Muscle layer of colon (tissue), 2 donors: ENCODE measurements at regions not wholly inside any gene's neighbourhood (a gene's known extent, or its start where the extent isn't known, plus 50 kb on each side); places are given as distances from the start of the nearest gene placed in this dataset.

Source experiments
- H3K27ac ChIP-seq: one replicate; pipeline ENCODE4 v1.7.0; 2013; ENCODE audit warnings: low read depth, mild to moderate bottlenecking, low read length, moderate library complexity
- H3K27me3 ChIP-seq, 2 donors: one replicate each; pipeline ENCODE4 v1.7.0; 2013; ENCODE audit warnings: low read length in 2 of 2, mild to moderate bottlenecking in 2 of 2; ENCODE audit not compliant: insufficient read depth in 2 of 2, control insufficient read depth in 1 of 2
- H3K36me3 ChIP-seq: one replicate; pipeline ENCODE4 v1.7.0; 2013; ENCODE audit warnings: mild to moderate bottlenecking, low read length; ENCODE audit not compliant: insufficient read depth
- H3K4me1 ChIP-seq: one replicate; pipeline ENCODE4 v1.7.0; 2013; ENCODE audit warnings: mild to moderate bottlenecking, low read length; ENCODE audit not compliant: insufficient read depth
- H3K4me3 ChIP-seq, 2 donors: one replicate each; pipeline ENCODE4 v1.7.0; 2013; ENCODE audit warnings: low read length in 2 of 2, low read depth in 1 of 2, mild to moderate bottlenecking in 1 of 2, moderate library complexity in 1 of 2
- H3K9ac ChIP-seq: one replicate; pipeline ENCODE4 v1.7.0; 2013; ENCODE audit warnings: low read length
- H3K9me3 ChIP-seq: one replicate; pipeline ENCODE4 v1.7.0; 2013; ENCODE audit warnings: mild to moderate bottlenecking, low read length
- donor health status: abdominal sarcoma.
- donor health status: Adenocarcinoma of cecum.

- Histone ChIP-seq H3K9me3 (no peaks in the 10 kb centered on the region), H3K9ac (no peak overlapping the region), H3K4me1 (peaks cover 6% of the 10 kb centered on the region), H3K27me3 (no peaks in the 10 kb centered on the region), H3K36me3 (no peaks in the 10 kb centered on the region), H3K4me3 (no peak overlapping the region), H3K27ac (no peak overlapping the region)
Observed at GRCh38 chr10:4130685-4131084, 345.7 kb upstream of the KLF6 start.

- no peak overlapping the region for H3K9ac ChIP-seq
- H3K4me3 ChIP-seq = no peak overlapping the region
- no peak overlapping the region for H3K27ac ChIP-seq
- H3K27me3 ChIP-seq = no peaks in the 10 kb centered on the region
- H3K4me1 ChIP-seq = peaks cover 6% of the 10 kb centered on the region
- no peaks in the 10 kb centered on the region for H3K36me3 ChIP-seq
- no peaks in the 10 kb centered on the region for H3K9me3 ChIP-seq
Observed at GRCh38 chr10:4129866-4130477, 345.0 kb upstream of the KLF6 start.

GRCh38 chr10:4127518-4128315 is 342.7 kb upstream of the KLF6 start:
- no peaks in the 10 kb centered on the region for H3K9me3 ChIP-seq
- H3K4me1 ChIP-seq = peaks cover 6% of the 10 kb centered on the region
- no peak overlapping the region for H3K27ac ChIP-seq
- no peaks in the 10 kb centered on the region for H3K27me3 ChIP-seq
- no peaks in the 10 kb centered on the region for H3K36me3 ChIP-seq
- no peak overlapping the region for H3K9ac ChIP-seq
- H3K4me3 ChIP-seq = no peak overlapping the region

DNA sequence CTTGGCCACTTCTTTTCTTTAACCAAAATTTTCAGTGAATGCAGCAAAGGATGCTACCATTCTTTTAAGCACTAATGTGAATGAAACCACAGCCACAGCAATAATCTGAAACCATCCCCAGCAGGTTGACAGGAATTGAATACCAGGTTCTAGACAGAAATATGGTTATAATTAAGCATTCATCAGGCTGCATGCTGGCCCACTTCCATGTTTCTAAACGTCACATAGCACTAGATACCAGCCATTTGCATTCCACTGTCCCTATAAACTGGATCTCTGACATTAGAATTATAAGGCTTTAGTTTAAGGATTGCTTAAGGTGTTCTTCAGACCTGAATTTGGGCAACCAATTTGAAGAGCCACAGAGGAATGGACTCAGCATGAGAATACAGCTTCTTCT is 340.8 kb upstream of the KLF6 start:
- no peaks in the 10 kb centered on the region for H3K27me3 ChIP-seq
- H3K4me1 ChIP-seq = peaks cover 4% of the 10 kb centered on the region
- H3K27ac ChIP-seq = no peak overlapping the region
- no peaks in the 10 kb centered on the region for H3K9me3 ChIP-seq
- no peak overlapping the region for H3K4me3 ChIP-seq
- H3K36me3 ChIP-seq = no peaks in the 10 kb centered on the region
- no peak overlapping the region for H3K9ac ChIP-seq

- no peak overlapping the region for H3K9ac ChIP-seq
- H3K27me3 ChIP-seq = no peaks in the 10 kb centered on the region
- H3K36me3 ChIP-seq = no peaks in the 10 kb centered on the region
- H3K4me3 ChIP-seq = no peak overlapping the region
- H3K9me3 ChIP-seq = no peaks in the 10 kb centered on the region
- H3K27ac ChIP-seq = no peak overlapping the region
- no peaks in the 10 kb centered on the region for H3K4me1 ChIP-seq
Observed at GRCh38 chr10:4121502-4122380, 336.7 kb upstream of the KLF6 start.

DNA sequence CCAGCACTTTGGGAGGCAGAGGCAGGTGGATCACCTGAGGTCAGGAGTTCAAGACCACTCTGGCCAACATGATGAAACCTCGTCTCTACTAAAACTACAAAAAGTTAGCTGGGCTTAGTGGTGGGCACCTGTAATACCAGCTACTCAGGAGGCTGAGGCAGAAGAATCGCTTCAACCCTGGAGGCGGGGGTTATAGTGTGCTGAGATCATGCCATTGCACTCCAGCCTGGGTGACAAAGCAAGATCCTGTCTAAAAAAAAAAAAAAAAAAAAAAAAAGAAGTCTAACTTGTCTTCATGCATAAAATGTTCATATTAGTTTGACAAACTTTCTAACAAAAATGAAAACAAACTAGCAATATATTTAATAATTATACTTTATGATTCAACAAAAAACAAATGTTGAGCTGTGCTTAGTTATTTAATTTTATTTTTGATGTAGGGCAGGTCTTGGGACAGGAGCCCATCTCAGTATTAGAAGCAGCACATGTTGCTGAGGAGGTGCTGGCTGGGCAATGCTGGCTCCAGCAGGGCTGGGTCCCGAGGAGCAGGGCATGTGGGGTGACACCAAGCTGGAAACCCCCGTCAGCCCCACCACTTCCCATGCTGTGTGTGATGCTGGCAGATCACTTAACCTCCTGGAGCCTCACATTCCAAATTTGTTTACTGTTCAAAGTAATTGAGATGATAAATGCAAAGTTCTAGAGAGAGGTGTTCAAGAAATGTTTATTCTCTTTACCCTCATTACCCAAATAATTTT is 335.3 kb upstream of the KLF6 start:
- no peaks in the 10 kb centered on the region for H3K9me3 ChIP-seq
- H3K36me3 ChIP-seq = no peaks in the 10 kb centered on the region
- H3K4me3 ChIP-seq = no peak overlapping the region
- H3K27ac ChIP-seq = no peak overlapping the region
- H3K27me3 ChIP-seq = no peaks in the 10 kb centered on the region
- no peak overlapping the region for H3K9ac ChIP-seq
- H3K4me1 ChIP-seq = no peaks in the 10 kb centered on the region

DNA sequence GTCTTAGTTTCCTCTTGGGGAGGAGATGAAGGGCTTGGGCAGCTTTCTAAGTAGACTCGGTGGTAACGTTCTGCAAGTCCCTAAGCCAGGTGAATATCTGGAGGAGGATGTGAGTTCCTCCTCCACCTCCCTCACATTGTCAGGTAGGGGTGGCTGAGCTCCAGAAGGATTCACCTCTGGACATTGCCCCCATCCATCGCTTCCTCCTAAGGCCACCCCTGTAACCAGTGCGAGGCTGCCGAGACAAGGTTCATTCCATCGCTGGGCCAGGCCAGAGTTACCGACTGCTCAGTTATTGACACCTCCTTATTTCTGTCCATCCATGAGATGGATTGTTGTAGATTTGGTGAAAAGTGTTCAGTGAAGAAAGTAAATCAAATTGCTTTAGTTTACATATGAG is 334.1 kb upstream of the KLF6 start:
- Histone ChIP-seq H3K27ac (no peak overlapping the region), H3K27me3 (no peaks in the 10 kb centered on the region), H3K36me3 (no peaks in the 10 kb centered on the region), H3K9ac (no peak overlapping the region), H3K4me3 (no peak overlapping the region), H3K9me3 (no peaks in the 10 kb centered on the region), H3K4me1 (no peaks in the 10 kb centered on the region)

GRCh38 chr10:4117604-4118003 is 332.6 kb upstream of the KLF6 start:
- Histone ChIP-seq H3K9me3 (no peaks in the 10 kb centered on the region), H3K27me3 (no peaks in the 10 kb centered on the region), H3K27ac (no peak overlapping the region), H3K36me3 (no peaks in the 10 kb centered on the region), H3K4me3 (no peak overlapping the region), H3K4me1 (no peaks in the 10 kb centered on the region), H3K9ac (no peak overlapping the region)

DNA sequence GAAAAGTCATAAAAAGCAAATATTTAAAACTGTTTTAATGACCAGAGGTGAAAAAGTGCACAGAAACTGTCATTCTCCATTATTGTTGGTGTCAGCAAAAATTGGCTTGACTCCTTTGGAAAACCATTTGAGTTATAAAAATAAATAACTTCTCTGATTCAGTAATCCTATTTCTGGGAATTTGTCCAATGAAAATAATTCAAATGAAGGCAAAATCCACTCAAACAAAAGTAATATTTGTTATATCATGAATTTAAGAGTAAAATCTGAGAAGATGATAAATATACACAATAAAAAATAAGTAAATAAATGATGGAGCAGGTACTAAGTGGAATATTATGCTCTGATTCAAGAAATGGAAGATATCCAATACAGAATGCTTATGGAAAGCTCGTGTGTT is 326.6 kb upstream of the KLF6 start:
- H3K27ac ChIP-seq = no peak overlapping the region
- H3K4me1 ChIP-seq = no peaks in the 10 kb centered on the region
- no peak overlapping the region for H3K4me3 ChIP-seq
- H3K36me3 ChIP-seq = no peaks in the 10 kb centered on the region
- H3K9me3 ChIP-seq = no peaks in the 10 kb centered on the region
- H3K27me3 ChIP-seq = no peaks in the 10 kb centered on the region
- no peak overlapping the region for H3K9ac ChIP-seq

GRCh38 chr10:4109469-4109868 is 324.5 kb upstream of the KLF6 start:
- Histone ChIP-seq H3K4me3 (no peak overlapping the region), H3K9ac (no peak overlapping the region), H3K4me1 (no peaks in the 10 kb centered on the region), H3K9me3 (no peaks in the 10 kb centered on the region), H3K27me3 (no peaks in the 10 kb centered on the region), H3K36me3 (no peaks in the 10 kb centered on the region), H3K27ac (no peak overlapping the region)

- H3K9ac ChIP-seq = no peak overlapping the region
- H3K27me3 ChIP-seq = no peaks in the 10 kb centered on the region
- no peak overlapping the region for H3K27ac ChIP-seq
- H3K9me3 ChIP-seq = no peaks in the 10 kb centered on the region
- H3K4me3 ChIP-seq = no peak overlapping the region
- H3K4me1 ChIP-seq = no peaks in the 10 kb centered on the region
- no peaks in the 10 kb centered on the region for H3K36me3 ChIP-seq
Observed at GRCh38 chr10:4108693-4109092, 323.7 kb upstream of the KLF6 start.
